Cardiac muscle cell (in vitro differentiated cells and primary cell): ENCODE measurements at regions not wholly inside any gene's neighbourhood (a gene's known extent, or its start where the extent isn't known, plus 50 kb on each side); places are given as distances from the start of the nearest gene placed in this dataset.

ENCODE experiments used
- DNase-seq, 2 donors: peaks; one replicate each; pipeline versions ENCODE4 v3.0.0 to v3.0.0-alpha.2; 2010 to 2017; ENCODE audit warnings: low read depth in 1 of 2, low spot score in 1 of 2
- H3K27ac ChIP-seq: fragments of 200-600 bp; sonication (generic); 2 replicates; pipeline ENCODE4 v1.5.1; 2016
- H3K27me3 ChIP-seq: fragments of 200-600 bp; sonication (generic); 2 replicates; pipeline ENCODE4 v1.6.0; 2016; ENCODE audit warnings: control low read depth
- H3K36me3 ChIP-seq: fragments of 200-600 bp; sonication (generic); 2 replicates; pipeline ENCODE4 v1.5.1; 2016; ENCODE audit warnings: control low read depth
- H3K4me1 ChIP-seq: fragments of 200-600 bp; sonication (generic); 2 replicates; pipeline ENCODE4 v1.8.1; 2017; ENCODE audit warnings: low read depth, mild to moderate bottlenecking, mixed run types
- H3K4me3 ChIP-seq: fragments of 200-600 bp; sonication (generic); 2 replicates; pipeline ENCODE4 v1.5.1; 2016; ENCODE audit warnings: mild to moderate bottlenecking
- H3K9me3 ChIP-seq: fragments of 200-600 bp; sonication (generic); 2 replicates; pipeline ENCODE4 v1.5.1; 2017; ENCODE audit warnings: low read depth, mild to moderate bottlenecking, control low read depth
- TF ChIP-seq, protein P1 (sequence below): IDR thresholded peaks from 2 replicates; pipeline ENCODE4 v1.5.1; 2012; ENCODE audit warnings: low read depth, mild to moderate bottlenecking, low read length

- H3K4me1 ChIP-seq = no peaks in the 10 kb centered on the region
- TF ChIP-seq, protein P1, sequence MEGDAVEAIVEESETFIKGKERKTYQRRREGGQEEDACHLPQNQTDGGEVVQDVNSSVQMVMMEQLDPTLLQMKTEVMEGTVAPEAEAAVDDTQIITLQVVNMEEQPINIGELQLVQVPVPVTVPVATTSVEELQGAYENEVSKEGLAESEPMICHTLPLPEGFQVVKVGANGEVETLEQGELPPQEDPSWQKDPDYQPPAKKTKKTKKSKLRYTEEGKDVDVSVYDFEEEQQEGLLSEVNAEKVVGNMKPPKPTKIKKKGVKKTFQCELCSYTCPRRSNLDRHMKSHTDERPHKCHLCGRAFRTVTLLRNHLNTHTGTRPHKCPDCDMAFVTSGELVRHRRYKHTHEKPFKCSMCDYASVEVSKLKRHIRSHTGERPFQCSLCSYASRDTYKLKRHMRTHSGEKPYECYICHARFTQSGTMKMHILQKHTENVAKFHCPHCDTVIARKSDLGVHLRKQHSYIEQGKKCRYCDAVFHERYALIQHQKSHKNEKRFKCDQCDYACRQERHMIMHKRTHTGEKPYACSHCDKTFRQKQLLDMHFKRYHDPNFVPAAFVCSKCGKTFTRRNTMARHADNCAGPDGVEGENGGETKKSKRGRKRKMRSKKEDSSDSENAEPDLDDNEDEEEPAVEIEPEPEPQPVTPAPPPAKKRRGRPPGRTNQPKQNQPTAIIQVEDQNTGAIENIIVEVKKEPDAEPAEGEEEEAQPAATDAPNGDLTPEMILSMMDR = no peak
- DNase-seq = peak in 1 of 2 donors; percentile 14
- H3K36me3 ChIP-seq = no peaks in the 10 kb centered on the region
- H3K9me3 ChIP-seq = no peaks in the 10 kb centered on the region
- no peak overlapping the region for H3K4me3 ChIP-seq
- no peak overlapping the region for H3K27ac ChIP-seq
- no peaks in the 10 kb centered on the region for H3K27me3 ChIP-seq
Observed at GRCh38 chr3:148459931-148460513, 237.7 kb upstream of the AGTR1 start.

- DNase-seq = no peak
- Histone ChIP-seq H3K27me3 (no peaks in the 10 kb centered on the region), H3K9me3 (no peaks in the 10 kb centered on the region), H3K27ac (no peak overlapping the region), H3K4me1 (no peaks in the 10 kb centered on the region), H3K4me3 (no peak overlapping the region), H3K36me3 (no peaks in the 10 kb centered on the region)
- TF ChIP-seq, protein P1 = no peak
Observed at GRCh38 chr3:148460686-148461085, 237.0 kb upstream of the AGTR1 start.

DNA sequence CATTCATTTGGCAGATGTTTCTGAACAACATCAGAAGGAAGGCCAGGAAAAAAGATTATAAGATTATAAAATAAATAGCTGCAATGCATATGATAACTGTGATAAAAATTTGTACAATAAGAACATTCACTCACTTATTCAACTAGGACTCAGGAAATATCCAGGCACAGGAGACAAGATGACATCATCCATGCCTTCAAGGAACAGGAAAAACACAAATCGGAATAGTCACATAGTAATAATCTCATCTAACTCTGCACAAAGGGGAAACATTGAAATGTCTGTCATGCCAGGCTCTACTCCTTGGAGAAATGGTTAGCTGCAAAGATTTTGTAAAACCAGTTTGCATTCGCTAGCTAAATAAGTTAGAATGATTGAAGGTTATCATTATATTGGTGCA lies 233.5 kb upstream of the AGTR1 start:
- no peaks in the 10 kb centered on the region for H3K9me3 ChIP-seq
- no peaks in the 10 kb centered on the region for H3K27me3 ChIP-seq
- TF ChIP-seq, protein P1 = no peak
- H3K4me3 ChIP-seq = no peak overlapping the region
- DNase-seq = peak in 1 of 2 donors; percentile 14
- no peaks in the 10 kb centered on the region for H3K36me3 ChIP-seq
- no peaks in the 10 kb centered on the region for H3K4me1 ChIP-seq
- no peak overlapping the region for H3K27ac ChIP-seq

DNA sequence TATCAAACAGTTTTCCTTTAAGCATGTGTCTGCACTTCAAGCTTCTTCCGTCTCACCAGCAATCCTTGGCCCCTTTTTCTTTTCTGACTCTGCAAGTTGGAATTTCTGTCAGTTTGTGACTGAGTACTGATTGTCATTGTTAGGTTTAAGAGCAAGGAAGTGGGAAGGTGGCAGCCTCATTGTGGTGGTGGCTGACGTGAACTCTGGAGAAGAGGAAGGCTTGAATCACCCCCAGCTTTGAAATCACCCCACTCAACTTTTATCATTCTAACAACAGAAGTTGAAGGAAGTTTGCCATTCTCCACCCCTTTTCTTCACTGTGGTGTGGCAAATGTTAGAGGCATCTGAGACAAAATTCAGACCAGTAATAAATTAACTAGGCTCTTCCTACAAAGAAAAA lies 231.6 kb upstream of the AGTR1 start:
- DNase-seq = peak in 1 of 2 donors; percentile 11
- Histone ChIP-seq H3K36me3 (no peaks in the 10 kb centered on the region), H3K4me1 (no peaks in the 10 kb centered on the region), H3K9me3 (no peaks in the 10 kb centered on the region), H3K4me3 (no peak overlapping the region), H3K27me3 (no peaks in the 10 kb centered on the region), H3K27ac (no peak overlapping the region)
- TF ChIP-seq, protein P1 = no peak

- no peak for DNase-seq
- Histone ChIP-seq H3K9me3 (no peaks in the 10 kb centered on the region), H3K4me3 (no peak overlapping the region), H3K36me3 (no peaks in the 10 kb centered on the region), H3K27ac (no peak overlapping the region), H3K4me1 (no peaks in the 10 kb centered on the region), H3K27me3 (no peaks in the 10 kb centered on the region)
- TF ChIP-seq, protein P1 = no peak
Observed at GRCh38 chr3:148466980-148467740, 230.5 kb upstream of the AGTR1 start.
